ENCODE measurements at regions not wholly inside any gene's neighbourhood (a gene's known extent, or its start where the extent isn't known, plus 50 kb on each side); places are given as distances from the start of the nearest gene placed in this dataset.

DNA sequence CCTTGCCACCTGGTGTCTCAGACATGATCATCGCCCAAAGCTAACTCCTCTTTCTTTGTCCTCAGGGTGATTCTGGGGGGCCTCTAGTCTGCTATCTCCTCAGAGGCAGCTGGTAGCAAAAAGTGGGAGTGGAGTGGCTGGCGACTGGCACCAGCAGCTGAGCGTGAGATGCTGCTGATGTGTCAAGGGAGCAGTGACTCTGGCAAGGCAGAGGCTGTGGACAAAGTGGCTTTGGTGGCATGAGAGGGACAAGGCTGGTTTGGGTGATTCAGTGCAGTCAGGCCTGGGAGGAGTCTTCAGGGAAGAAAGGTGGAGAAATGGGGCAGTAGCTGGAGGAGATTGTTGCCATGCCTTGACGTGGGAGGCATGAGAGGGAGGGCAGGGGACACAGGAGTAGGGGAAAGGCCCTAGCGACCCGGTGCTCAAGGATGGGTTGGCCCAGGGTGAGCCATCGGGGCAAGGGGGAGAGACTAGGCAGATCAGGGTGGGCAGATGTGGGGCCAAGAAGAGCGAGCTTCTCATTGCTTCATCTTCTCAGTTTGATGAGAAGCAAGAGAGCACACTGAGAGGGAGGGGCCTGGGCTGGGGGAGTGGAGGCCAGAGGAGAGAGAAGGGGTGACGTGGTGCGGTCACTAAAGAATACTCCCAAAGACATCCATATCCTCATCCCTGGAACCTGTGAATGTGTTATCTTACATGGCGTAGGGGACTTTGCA, 64.2 kb upstream of the SPTLC1 start:
- no peaks in the 10 kb centered on the region for H3K4me1 ChIP-seq
- peaks cover 0 to 4% (median 2%) of the 10 kb centered on the region in 3 donors for H3K27me3 ChIP-seq (ENCODE audit: insufficient read depth in 3 of 3, low read length in 2 of 3)
- no peak overlapping the region for H3K27ac ChIP-seq
- ATAC-seq (no peak), DNase-seq (no peak)
- TF ChIP-seq, protein P1, sequence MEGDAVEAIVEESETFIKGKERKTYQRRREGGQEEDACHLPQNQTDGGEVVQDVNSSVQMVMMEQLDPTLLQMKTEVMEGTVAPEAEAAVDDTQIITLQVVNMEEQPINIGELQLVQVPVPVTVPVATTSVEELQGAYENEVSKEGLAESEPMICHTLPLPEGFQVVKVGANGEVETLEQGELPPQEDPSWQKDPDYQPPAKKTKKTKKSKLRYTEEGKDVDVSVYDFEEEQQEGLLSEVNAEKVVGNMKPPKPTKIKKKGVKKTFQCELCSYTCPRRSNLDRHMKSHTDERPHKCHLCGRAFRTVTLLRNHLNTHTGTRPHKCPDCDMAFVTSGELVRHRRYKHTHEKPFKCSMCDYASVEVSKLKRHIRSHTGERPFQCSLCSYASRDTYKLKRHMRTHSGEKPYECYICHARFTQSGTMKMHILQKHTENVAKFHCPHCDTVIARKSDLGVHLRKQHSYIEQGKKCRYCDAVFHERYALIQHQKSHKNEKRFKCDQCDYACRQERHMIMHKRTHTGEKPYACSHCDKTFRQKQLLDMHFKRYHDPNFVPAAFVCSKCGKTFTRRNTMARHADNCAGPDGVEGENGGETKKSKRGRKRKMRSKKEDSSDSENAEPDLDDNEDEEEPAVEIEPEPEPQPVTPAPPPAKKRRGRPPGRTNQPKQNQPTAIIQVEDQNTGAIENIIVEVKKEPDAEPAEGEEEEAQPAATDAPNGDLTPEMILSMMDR (IDR thresholded peaks at IDR 0.05) = no peak
- 84 to 88% (median 85%) methylated on average over 11 of the region's 11 CpGs for WGBS, 3 donors
- intact Hi-C loops (cut with DNase I) = no loop called here
- no peaks in the 10 kb centered on the region for H3K36me3 ChIP-seq (ENCODE audit: insufficient read depth in 1 of 2, low read depth in 1 of 2)
- no peak overlapping the region for H3K4me3 ChIP-seq
- H3K9me3 ChIP-seq = no peaks in the 10 kb centered on the region

DNA sequence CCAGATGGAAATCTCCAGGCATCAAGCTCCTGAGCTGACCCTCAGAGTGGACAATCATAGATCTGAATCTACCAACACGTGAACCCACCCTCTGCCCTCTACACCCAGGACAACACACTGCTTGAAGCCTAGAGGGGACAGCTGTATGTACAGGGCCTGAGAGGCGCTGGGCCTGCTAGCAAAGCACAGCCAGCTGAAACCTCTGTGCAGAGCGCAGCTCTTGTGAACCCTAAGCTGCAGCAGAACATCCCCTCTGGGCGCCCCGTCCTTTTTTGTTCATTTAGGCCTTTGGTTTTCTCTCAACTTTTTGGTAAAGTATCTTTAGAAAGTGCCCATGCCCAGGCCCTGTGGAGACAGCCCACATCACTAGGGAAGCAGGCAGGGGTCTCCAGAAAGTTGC, 62.4 kb upstream of the SPTLC1 start:
- TF ChIP-seq, protein P1 (IDR thresholded peaks at IDR 0.05) = no peak
- intact Hi-C loops (cut with DNase I) = no loop called here
- Histone ChIP-seq H3K4me3 (no peak overlapping the region), H3K27me3 (ENCODE audit: insufficient read depth in 3 of 3, low read length in 2 of 3) (peaks cover 0 to 4% (median 2%) of the 10 kb centered on the region in 3 donors), H3K36me3 (ENCODE audit: insufficient read depth in 1 of 2, low read depth in 1 of 2) (no peaks in the 10 kb centered on the region), H3K27ac (no peak overlapping the region), H3K4me1 (no peaks in the 10 kb centered on the region), H3K9me3 (no peaks in the 10 kb centered on the region)
- WGBS, 3 donors = 86 to 91% (median 88%) methylated on average over 5 of the region's 5 CpGs
- no peak for DNase-seq
- no peak for ATAC-seq

DNA sequence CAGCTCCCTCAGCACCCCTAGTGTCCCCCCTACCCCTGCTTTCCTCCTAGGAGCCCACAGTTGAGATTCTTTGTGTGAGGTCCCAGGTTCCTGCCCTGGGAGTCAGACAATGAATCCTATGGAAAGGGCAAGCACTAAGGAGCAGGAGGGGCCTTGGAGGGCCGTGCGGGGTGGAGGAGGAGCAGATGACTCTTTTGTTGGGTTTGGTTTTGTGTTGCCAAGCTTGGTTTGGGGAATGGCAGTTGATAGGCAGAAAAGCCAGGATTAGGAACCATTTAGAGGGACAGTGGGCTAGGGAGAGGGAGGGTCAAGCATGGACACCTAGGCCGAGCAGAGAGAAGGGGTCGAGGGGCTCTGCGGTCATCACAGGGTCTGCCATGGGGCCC, 61.6 kb upstream of the SPTLC1 start:
- Histone ChIP-seq H3K27me3 (ENCODE audit: insufficient read depth in 3 of 3, low read length in 2 of 3) (peaks cover 0 to 4% (median 0%) of the 10 kb centered on the region in 3 donors), H3K4me3 (no peak overlapping the region), H3K27ac (no peak overlapping the region), H3K4me1 (no peaks in the 10 kb centered on the region), H3K9me3 (no peaks in the 10 kb centered on the region), H3K36me3 (ENCODE audit: insufficient read depth in 1 of 2, low read depth in 1 of 2) (no peaks in the 10 kb centered on the region)
- DNase-seq (no peak), ATAC-seq (no peak)
- 78 to 88% (median 83%) methylated on average over 5 of the region's 5 CpGs for WGBS, 3 donors
- TF ChIP-seq, protein P1 (IDR thresholded peaks at IDR 0.05) = no peak
- intact Hi-C loops (cut with DNase I) = no loop called here

DNA sequence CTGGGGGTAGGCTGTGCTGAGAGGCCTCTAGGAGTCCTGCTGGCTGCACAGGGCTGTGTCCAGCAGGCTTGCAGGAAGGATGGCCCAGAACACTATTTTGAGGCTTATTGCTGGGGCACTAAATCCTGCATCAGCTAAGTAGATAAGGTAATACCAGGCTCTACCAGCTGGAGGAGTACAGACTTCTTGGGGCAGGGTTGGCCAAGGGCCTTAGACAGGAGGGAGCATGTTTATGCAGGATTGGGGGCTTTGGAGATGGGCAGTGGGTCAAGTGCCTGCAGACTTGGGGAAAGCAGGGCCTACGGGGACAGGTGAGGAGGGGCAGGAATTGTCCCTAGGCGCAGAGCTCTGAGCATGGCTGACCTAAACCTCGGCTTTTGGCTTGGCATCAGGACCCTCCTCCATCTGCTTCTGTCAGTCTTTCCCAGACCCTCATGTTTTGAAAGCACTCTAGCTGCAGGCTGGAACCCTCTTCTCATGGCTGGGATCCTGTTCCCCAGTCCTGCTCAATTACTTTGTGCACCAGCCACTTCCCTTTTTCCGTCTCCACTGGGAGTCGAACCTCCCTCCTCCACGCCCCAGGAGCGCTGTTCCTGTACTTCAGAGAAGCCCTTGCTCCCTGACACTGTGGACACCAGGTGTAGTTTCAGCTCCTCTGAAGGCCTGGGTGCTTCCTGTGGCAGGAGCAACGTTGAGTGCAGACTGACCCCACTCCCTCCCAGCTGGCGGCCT, 61.0 kb upstream of the SPTLC1 start:
- Histone ChIP-seq H3K4me3 (no peak overlapping the region), H3K36me3 (ENCODE audit: insufficient read depth in 1 of 2, low read depth in 1 of 2) (no peaks in the 10 kb centered on the region), H3K4me1 (no peaks in the 10 kb centered on the region), H3K27me3 (ENCODE audit: insufficient read depth in 3 of 3, low read length in 2 of 3) (peaks cover 0 to 4% (median 0%) of the 10 kb centered on the region in 3 donors), H3K27ac (no peak overlapping the region), H3K9me3 (no peaks in the 10 kb centered on the region)
- no peak for ATAC-seq
- intact Hi-C loops (cut with DNase I) = no loop called here
- 52 to 67% (median 58%) methylated on average over 9 of the region's 9 CpGs for WGBS, 3 donors
- no peak for DNase-seq
- TF ChIP-seq, protein P1 (IDR thresholded peaks at IDR 0.05) = no peak

Data from psoas muscle (tissue), 7 donors.